ENCODE measurements at regions not wholly inside any gene's neighbourhood (a gene's known extent, or its start where the extent isn't known, plus 50 kb on each side); places are given as distances from the start of the nearest gene placed in this dataset.
A peak's percentile ranks its signal among the peaks of the same experiment; 100 is the strongest.
"Not testable (repeated sequence)": the region's sequence is repeated elsewhere in the genome, so short reads cannot be mapped to it uniquely, and the experiment has no call there.

DNA sequence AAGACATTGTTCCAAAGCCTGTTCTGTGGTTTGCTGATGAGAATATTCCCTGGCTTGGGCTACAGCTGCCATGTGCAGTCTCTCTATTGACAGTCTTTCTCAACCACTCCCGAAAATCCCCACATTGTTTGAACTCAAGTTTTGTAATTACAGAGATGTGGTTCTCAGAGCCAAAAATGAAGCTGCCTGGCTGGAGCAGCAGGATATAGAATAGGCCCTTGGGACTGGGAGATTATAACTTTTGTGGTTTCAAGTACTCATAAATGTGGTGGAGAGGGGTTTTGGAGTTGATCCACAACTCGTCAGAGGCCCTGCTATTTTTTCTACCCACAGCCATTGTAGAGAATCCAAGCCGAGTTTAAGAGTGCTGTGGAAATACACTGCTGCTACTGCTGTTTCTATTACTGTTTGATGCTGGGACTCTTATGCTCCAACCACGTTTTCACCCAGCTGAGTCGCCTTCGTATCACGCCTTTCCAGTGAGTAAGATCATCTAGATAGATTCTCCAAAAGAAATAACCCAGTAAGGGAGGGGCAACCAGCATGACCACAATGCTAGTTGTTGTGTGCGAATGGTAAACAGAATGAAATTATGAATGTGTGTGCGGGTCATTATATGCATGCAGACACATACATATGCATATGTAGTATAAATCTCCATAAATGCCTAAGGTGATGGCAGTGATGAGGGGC, 57.1 kb upstream of the ATXN3L start:
- no peak for DNase-seq (ENCODE audit: low spot score in 2 of 2, unreplicated experiment in 2 of 2)
- TF ChIP-seq CTCF (IDR thresholded peaks at IDR 0.05; ENCODE audit: unreplicated experiment), result no peak
- Mint-ChIP-seq H3K4me3 (no peak overlapping the region), H3K36me3 (no peaks in the 10 kb centered on the region), H3K27ac (peak overlapping the region; percentile 45), H3K9me3 (peaks cover 34% of the 10 kb centered on the region), H3K27me3 (ENCODE audit: low read depth) (no peaks in the 10 kb centered on the region), H3K4me1 (peaks cover 15% of the 10 kb centered on the region)

DNA sequence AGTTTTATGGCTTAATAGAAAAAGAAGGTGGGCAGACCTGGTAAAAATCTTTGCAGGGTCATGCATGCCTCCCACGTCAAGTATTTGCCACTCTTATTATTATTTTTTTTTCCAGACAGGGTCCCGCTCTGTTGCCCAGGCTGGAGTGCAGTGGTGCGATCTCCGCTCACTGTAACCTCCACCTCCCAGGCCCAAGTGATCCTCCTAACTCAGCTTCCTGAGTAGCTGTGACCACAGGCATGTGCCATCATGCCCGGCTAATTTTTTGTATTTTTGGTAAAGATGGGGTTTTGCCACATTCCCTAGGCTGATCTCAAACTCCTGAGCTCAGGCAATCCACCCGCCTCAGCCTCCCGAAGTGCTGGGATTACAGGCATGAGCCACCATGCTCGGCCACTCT, 55.7 kb upstream of the ATXN3L start:
- not testable (repeated sequence) for H3K36me3 Mint-ChIP-seq; H3K27me3 Mint-ChIP-seq (ENCODE audit: low read depth); H3K4me3 Mint-ChIP-seq; H3K27ac Mint-ChIP-seq; DNase-seq (ENCODE audit: low spot score in 2 of 2, unreplicated experiment in 2 of 2)
- H3K9me3 Mint-ChIP-seq, result peaks cover 38% of the 10 kb centered on the region
- peaks cover 15% of the 10 kb centered on the region for H3K4me1 Mint-ChIP-seq

GRCh38 chrX:13374364-13374763, 54.5 kb upstream of the ATXN3L start:
- Mint-ChIP-seq H3K4me3 (no peak overlapping the region), H3K9me3 (peaks cover 29% of the 10 kb centered on the region), H3K36me3 (no peaks in the 10 kb centered on the region), H3K27me3 (ENCODE audit: low read depth) (no peaks in the 10 kb centered on the region), H3K27ac (no peak overlapping the region), H3K4me1 (peaks cover 11% of the 10 kb centered on the region)
- DNase-seq (ENCODE audit: low spot score in 2 of 2, unreplicated experiment in 2 of 2), result no peak
- no peak for TF ChIP-seq CTCF (IDR thresholded peaks at IDR 0.05; ENCODE audit: unreplicated experiment)

- Mint-ChIP-seq H3K4me3 (no peak overlapping the region), H3K27ac (no peak overlapping the region), H3K9me3 (peaks cover 29% of the 10 kb centered on the region), H3K4me1 (peaks cover 11% of the 10 kb centered on the region), H3K27me3 (ENCODE audit: low read depth) (no peaks in the 10 kb centered on the region), H3K36me3 (no peaks in the 10 kb centered on the region)
- no peak for DNase-seq (ENCODE audit: low spot score in 2 of 2, unreplicated experiment in 2 of 2)
- no peak for TF ChIP-seq CTCF (IDR thresholded peaks at IDR 0.05; ENCODE audit: unreplicated experiment)
Observed at GRCh38 chrX:13373431-13374187, 53.8 kb upstream of the ATXN3L start.

DNA sequence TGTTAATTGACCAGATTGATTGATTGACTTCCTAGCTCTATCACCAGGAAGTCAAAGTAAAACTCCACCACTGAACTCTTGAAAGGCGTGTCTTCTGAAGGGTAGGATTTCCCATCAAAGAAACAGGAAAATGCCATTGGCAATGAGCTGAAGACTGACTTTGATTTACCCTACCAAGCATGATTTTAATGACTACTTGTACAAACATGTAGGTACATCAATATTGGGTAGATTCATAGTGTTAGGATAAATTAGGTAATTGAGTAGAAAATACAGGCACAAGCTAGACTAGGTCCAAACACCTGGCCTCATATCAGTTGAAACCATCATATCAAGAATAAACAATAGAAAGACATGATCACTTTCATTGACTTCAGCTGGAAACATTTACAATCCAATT, 53.2 kb upstream of the ATXN3L start:
- H3K36me3 Mint-ChIP-seq, result no peaks in the 10 kb centered on the region
- no peak for TF ChIP-seq CTCF (IDR thresholded peaks at IDR 0.05; ENCODE audit: unreplicated experiment)
- no peak overlapping the region for H3K4me3 Mint-ChIP-seq
- DNase-seq (ENCODE audit: low spot score in 2 of 2, unreplicated experiment in 2 of 2), result no peak
- H3K27ac Mint-ChIP-seq, result no peak overlapping the region
- peaks cover 11% of the 10 kb centered on the region for H3K4me1 Mint-ChIP-seq
- H3K9me3 Mint-ChIP-seq, result peaks cover 29% of the 10 kb centered on the region
- no peaks in the 10 kb centered on the region for H3K27me3 Mint-ChIP-seq (ENCODE audit: low read depth)

DNA sequence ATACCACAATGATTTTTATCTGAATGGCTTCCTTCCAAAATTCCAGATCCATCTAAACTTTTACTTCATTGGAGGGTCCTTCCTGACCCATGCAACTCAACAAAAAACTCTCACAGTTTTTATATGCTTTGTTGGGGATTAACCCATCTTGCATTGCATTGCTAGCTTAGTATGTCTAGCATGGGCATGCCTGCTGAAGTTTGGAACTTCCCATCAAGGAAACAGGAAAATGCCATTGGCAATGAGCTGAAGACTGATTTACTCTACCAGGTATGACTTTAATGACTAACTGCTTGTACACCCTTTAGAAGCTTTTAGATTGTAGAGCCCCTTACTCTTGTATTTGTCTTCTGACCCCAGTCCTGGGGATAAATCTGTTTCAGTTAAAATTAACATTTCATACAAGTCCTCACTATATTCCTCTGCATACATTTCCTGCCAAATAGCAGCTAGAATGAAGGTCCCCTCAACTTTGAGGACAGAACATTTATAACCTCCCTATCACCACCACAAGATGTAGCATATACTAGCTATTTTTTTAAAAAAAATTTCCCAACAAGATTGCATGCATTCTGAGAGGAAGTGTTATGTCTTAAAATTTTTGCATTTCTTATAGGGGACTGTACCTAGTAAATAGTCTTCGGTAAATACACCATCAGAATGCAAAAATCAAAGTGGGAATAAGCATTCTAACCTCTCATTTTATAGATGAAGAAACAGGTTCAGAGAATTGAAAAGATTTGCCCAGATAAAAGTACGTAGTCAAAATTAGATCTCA, 52.5 kb upstream of the ATXN3L start:
- H3K27me3 Mint-ChIP-seq (ENCODE audit: low read depth), result no peaks in the 10 kb centered on the region
- TF ChIP-seq CTCF (IDR thresholded peaks at IDR 0.05; ENCODE audit: unreplicated experiment), result no peak
- no peak for DNase-seq (ENCODE audit: low spot score in 2 of 2, unreplicated experiment in 2 of 2)
- H3K4me1 Mint-ChIP-seq, result peaks cover 9% of the 10 kb centered on the region
- no peaks in the 10 kb centered on the region for H3K36me3 Mint-ChIP-seq
- peaks cover 30% of the 10 kb centered on the region for H3K9me3 Mint-ChIP-seq
- H3K4me3 Mint-ChIP-seq, result no peak overlapping the region
- no peak overlapping the region for H3K27ac Mint-ChIP-seq
